ENCODE measurements at regions not wholly inside any gene's neighbourhood (a gene's known extent, or its start where the extent isn't known, plus 50 kb on each side); places are given as distances from the start of the nearest gene placed in this dataset.

DNA sequence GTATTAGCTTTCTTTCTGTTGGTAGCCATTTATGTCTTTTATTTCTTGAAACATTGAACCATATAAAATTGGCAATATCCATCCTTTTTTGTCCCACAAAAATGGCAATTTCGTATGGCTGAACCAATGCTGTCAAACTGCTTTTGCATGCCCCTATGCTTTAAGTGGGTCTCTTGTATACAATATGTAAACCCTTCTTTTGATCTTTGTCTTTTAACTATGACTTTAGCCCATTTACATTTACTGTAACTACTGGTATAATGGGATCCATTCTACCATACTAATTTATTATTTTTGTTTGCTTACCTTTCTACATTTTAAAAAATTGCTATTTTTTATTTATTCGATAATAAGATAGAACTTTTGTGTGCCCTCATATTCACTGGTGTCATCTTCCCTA, 93.4 kb downstream of the TENT4A start:
- no peak overlapping the region for H3K27ac Mint-ChIP-seq
- no peaks in the 10 kb centered on the region for H3K36me3 Mint-ChIP-seq (ENCODE audit: insufficient read depth in 2 of 2)
- DNase-seq (no peak), ATAC-seq (replicated peaks in 1 of 2) (no peak)
- peaks cover 3 to 4% of the 10 kb centered on the region in 2 donors for H3K9me3 Mint-ChIP-seq
- peaks cover 23% of the 10 kb centered on the region for H3K27me3 Mint-ChIP-seq (ENCODE audit: low read depth)
- H3K4me1 Mint-ChIP-seq (ENCODE audit: low read depth) = no peaks in the 10 kb centered on the region
- H3K4me3 Mint-ChIP-seq = no peak overlapping the region

DNA sequence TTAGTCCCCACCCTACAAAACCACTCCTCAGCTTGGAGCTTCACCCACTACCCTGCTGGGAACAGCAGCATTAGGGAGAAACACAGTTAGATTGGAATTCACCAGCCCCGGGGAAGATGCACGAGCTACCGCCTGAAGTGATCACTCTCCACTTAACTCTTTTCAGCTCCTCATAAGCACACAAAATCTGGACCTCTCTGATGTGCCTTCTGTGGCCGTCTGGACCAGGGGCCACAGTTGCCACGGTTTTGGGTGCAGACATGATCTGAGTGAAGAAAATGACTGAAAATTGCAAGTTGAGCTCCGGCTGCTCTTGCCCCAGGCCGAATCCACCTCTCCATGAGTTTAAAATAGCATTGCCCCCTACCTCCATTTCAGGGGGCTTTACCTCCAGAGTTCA, 95.2 kb downstream of the TENT4A start:
- Mint-ChIP-seq H3K27me3 (ENCODE audit: low read depth) (peaks cover 12% of the 10 kb centered on the region), H3K4me1 (ENCODE audit: low read depth) (no peaks in the 10 kb centered on the region), H3K9me3 (peaks cover 3 to 4% of the 10 kb centered on the region in 2 donors), H3K36me3 (ENCODE audit: insufficient read depth in 2 of 2) (no peaks in the 10 kb centered on the region), H3K27ac (no peak overlapping the region), H3K4me3 (no peak overlapping the region)
- DNase-seq (no peak), ATAC-seq (replicated peaks in 1 of 2) (no peak)

DNA sequence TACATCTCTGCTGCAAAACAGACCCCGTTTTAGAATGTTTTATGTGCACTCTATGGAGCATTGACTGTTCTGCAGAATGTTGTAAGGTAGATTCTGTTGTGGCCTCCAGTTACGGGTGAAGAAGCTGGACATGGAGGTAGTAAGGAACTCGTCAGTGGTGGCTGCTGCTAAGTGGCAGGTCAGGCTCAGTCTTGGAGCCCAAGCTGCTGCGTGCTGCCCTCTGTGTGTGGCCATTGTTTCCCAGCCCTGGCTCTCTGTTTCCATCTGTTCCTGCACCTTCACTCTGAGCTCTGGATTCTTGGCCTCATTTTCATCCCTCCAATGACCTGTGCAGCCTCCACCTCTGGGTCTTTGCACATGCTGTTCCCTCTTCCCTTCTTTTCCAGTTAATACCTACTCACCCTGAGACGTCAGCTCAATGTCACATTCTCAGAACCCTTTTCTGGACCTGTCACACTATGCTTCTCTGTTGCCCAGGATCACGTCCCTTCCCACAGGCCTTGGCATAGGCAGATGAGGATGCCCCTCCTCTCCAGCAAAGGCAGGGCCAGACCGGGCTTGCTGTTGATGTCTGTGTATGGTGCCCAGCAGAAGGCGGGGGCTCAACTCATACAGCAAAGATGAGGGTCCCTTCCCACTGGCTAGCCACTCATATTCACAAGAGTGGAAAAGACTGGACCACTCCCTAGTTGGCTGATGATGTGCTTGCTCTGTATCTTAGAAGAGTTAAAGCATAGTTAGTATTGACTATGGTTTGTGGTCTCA, 97.6 kb downstream of the TENT4A start:
- DNase-seq (no peak), ATAC-seq (replicated peaks in 1 of 2) (no peak)
- Mint-ChIP-seq H3K36me3 (ENCODE audit: insufficient read depth in 2 of 2) (no peaks in the 10 kb centered on the region), H3K27ac (no peak overlapping the region), H3K9me3 (peaks cover 3 to 4% of the 10 kb centered on the region in 2 donors), H3K4me3 (no peak overlapping the region), H3K4me1 (ENCODE audit: low read depth) (no peaks in the 10 kb centered on the region), H3K27me3 (ENCODE audit: low read depth) (peaks cover under 1% of the 10 kb centered on the region)

DNA sequence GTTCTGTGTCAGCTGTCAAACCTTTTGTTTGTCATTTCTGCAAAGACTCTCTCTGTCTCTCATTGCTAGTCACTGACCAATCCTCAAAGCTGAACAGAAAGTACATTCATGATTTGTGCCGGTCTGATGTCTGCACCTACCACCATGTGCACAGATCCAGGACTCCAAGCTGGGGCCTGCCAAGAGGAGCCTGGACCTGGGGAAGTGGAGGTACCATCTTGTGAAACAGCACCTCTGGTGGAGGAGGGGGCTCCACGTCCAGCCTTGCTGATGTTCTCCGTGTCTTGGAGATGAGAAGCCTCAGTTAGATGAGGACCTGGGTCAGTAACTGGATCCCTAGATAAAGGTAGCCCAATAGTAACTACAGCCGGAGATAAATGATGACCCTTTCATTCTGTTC, 98.9 kb downstream of the TENT4A start:
- no peak overlapping the region for H3K4me3 Mint-ChIP-seq
- H3K36me3 Mint-ChIP-seq (ENCODE audit: insufficient read depth in 2 of 2) = no peaks in the 10 kb centered on the region
- DNase-seq (no peak), ATAC-seq (replicated peaks in 1 of 2) (no peak)
- H3K27ac Mint-ChIP-seq = no peak overlapping the region
- no peaks in the 10 kb centered on the region for H3K9me3 Mint-ChIP-seq
- no peaks in the 10 kb centered on the region for H3K27me3 Mint-ChIP-seq (ENCODE audit: low read depth)
- H3K4me1 Mint-ChIP-seq (ENCODE audit: low read depth) = no peaks in the 10 kb centered on the region

DNA sequence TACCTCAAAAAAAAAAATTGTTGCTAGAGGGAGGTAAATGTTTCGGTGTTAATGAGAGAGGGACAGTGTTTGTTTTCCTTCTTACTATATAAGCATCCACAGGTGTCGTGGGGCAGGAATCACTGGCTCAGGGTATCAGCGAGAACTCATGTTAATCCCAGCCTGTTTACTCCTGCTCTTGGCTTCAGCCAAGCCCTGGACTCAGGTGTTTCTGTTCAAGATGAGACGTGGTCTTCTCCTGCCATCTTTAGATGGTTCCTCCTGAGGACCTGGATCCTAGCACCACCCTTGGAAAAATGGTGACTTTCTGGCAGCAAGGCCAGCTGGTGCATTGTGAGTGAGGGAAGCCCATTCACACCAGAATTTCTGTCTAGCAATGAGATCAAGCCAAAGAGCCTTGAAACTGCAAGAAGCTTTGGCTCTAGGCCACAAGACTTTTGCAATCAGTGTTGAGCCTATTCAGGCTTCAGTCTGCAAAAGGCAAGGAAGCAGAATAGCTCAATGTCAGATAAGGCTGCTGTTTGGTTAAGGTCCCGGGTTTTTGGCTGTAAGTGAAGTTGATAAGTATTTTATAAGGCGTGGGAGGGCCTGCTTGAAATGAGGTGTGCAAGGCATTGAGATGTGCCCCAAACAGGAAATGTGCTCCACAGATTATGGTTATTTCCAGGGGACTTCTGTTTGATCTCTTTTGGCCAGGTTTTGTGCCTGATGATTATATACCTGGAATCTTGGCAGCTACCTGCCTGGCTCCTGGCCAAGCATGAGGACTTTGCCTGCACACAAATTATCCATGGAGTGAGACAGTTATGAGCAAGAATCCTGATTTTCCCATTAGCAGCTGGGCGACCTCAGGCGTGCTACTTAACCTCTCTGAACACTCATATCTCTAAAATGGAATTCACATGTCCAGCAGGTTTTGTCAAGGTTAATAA, 99.8 kb downstream of the TENT4A start:
- Mint-ChIP-seq H3K9me3 (no peaks in the 10 kb centered on the region), H3K27ac (no peak overlapping the region), H3K27me3 (ENCODE audit: low read depth) (peaks cover under 1% of the 10 kb centered on the region), H3K4me1 (ENCODE audit: low read depth) (no peaks in the 10 kb centered on the region), H3K4me3 (no peak overlapping the region), H3K36me3 (ENCODE audit: insufficient read depth in 2 of 2) (no peaks in the 10 kb centered on the region)
- DNase-seq = no peak
- ATAC-seq (replicated peaks in 1 of 2) = no peak

DNA sequence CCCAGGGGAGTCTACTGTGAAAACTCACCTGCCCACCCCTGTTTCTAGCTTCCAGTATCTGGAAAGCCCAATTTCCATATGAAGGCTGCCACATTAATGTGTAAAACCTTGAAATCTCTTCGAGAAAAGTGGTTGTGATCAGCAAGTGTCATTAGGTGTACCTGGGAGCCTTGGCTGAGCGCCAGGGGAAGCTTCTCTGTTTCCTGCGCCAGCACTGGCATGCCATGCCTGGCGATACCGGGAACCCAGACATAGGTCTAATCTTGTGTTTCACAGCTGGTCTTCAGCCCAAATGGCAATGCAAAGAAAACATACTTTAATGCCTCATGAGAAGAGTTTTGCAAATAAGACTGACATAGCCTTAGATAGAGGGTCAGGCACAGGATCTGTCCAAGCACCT, 101.6 kb downstream of the TENT4A start:
- no peak for ATAC-seq (replicated peaks in 1 of 2)

DNA sequence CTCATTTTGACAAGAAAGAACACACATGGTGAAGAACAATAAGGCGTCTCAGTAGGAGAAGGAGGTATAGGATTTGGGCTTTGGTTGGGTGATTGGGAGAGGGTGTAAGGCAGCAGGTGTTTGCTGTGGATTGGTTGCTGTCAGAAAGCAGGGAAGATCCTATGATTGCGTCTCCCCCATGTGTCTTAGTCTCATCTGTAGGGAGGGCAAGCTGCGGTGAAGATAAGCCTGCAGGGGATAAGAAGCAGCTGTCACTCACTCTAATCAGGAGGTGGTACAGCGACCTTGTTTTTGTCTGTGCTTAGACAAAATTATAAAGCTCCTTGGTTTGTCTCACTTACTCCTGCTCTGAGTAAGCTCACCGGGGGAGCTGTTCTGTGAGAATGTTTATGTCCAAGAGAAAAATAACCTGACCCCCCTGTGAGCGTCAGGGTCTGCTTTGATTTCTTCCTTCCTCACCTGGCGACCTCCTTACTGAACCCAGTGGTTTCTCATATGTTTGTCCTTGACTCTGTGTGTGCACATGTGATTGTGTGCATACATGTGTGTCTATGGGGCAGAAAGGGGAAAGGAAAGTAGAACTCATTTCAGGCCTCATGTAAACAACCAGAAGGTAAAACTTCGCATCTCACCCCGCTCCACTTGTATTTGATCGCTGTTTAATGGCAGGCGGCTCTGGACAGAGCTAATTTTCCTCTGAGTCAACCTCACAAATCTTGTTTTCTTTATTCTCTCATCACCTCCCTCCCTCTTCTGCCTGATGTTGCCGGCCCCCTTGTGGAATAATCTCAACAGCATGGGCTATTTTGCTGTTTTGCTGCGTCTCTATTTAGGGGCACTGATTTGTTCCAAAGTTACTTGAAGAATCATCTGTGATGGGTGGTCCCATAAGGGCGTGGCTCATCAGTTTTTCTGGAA, 105.6 kb downstream of the TENT4A start:
- peaks cover 36% of the 10 kb centered on the region for H3K27me3 Mint-ChIP-seq (ENCODE audit: low read depth)
- H3K4me1 Mint-ChIP-seq (ENCODE audit: low read depth) = no peaks in the 10 kb centered on the region
- peaks cover 7 to 8% of the 10 kb centered on the region in 2 donors for H3K36me3 Mint-ChIP-seq (ENCODE audit: insufficient read depth in 2 of 2)
- H3K4me3 Mint-ChIP-seq = no peak overlapping the region
- H3K9me3 Mint-ChIP-seq = peaks cover 2 to 3% of the 10 kb centered on the region in 2 donors
- DNase-seq (no peak), ATAC-seq (replicated peaks in 1 of 2) (no peak)
- H3K27ac Mint-ChIP-seq = no peak overlapping the region

More for the DNA sequence above, 101.6 kb downstream of the TENT4A start:
- Mint-ChIP-seq H3K36me3 (ENCODE audit: insufficient read depth in 2 of 2) (no peaks in the 10 kb centered on the region), H3K9me3 (no peaks in the 10 kb centered on the region), H3K27ac (no peak overlapping the region), H3K4me3 (no peak overlapping the region), H3K27me3 (ENCODE audit: low read depth) (peaks cover 16% of the 10 kb centered on the region), H3K4me1 (ENCODE audit: low read depth) (no peaks in the 10 kb centered on the region)
- no peak for DNase-seq

DNA sequence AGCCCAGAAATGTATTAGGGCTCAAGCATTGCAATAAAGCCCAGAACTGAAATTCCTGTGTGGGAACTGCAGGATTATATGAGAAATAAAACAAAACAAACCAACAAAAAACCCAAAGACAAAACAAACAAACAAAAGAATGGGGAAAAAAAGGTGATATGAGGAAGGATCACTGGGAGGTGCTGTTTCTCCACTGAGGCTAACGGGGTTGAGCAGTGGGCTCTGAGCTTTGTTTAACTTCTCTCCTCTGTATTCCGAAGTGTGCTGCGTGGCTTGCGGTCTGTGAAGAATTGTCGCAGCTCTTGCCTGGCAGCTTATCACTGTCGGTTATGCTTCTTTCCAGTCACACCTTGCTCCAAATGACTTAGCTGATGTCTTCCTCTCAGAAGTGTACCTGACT, 106.3 kb downstream of the TENT4A start:
- ATAC-seq (replicated peaks in 1 of 2) (no peak), DNase-seq (no peak)
- peaks cover 7 to 8% of the 10 kb centered on the region in 2 donors for H3K36me3 Mint-ChIP-seq (ENCODE audit: insufficient read depth in 2 of 2)
- no peaks in the 10 kb centered on the region for H3K4me1 Mint-ChIP-seq (ENCODE audit: low read depth)
- H3K27me3 Mint-ChIP-seq (ENCODE audit: low read depth) = peaks cover 36% of the 10 kb centered on the region
- H3K4me3 Mint-ChIP-seq = no peak overlapping the region
- peaks cover 2 to 3% of the 10 kb centered on the region in 2 donors for H3K9me3 Mint-ChIP-seq
- H3K27ac Mint-ChIP-seq = no peak overlapping the region

DNA sequence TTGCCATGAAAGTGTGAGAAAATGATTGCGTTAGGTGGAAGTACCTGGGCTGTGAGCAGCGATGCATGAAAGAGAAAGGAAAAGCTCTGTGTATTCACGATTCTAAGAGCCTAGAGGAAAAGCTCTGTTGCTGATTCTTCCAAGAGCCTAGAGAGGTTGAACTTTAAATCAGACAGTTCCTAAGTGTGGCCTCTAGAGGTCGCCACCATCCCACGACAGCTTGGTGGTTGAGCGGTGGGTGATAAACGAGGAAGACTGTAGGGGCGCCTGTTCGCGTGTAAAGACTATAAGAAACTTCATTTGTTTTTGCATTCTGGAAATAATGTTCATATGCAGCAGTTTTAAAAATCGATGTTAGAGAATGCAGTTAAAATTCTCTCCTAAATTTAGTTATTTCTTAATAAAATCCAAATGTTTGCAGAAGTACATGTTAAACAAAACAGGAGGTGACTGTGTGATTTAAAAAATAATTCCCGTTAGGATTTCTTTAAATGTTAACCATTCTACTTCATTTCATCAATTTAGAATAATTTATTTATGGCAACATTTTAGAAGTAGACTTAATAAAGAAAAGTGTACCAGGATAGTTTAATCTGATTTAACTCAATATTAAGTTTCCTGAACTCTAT, 107.7 kb downstream of the TENT4A start:
- no peak overlapping the region for H3K4me3 Mint-ChIP-seq
- H3K27ac Mint-ChIP-seq = no peak overlapping the region
- peaks cover 8 to 10% of the 10 kb centered on the region in 2 donors for H3K36me3 Mint-ChIP-seq (ENCODE audit: insufficient read depth in 2 of 2)
- no peaks in the 10 kb centered on the region for H3K4me1 Mint-ChIP-seq (ENCODE audit: low read depth)
- peaks cover 41% of the 10 kb centered on the region for H3K27me3 Mint-ChIP-seq (ENCODE audit: low read depth)
- peak; percentile 73 for ATAC-seq (replicated peaks in 1 of 2)
- peaks cover 2 to 3% of the 10 kb centered on the region in 2 donors for H3K9me3 Mint-ChIP-seq
- peak; percentile 61 to 69 for DNase-seq

DNA sequence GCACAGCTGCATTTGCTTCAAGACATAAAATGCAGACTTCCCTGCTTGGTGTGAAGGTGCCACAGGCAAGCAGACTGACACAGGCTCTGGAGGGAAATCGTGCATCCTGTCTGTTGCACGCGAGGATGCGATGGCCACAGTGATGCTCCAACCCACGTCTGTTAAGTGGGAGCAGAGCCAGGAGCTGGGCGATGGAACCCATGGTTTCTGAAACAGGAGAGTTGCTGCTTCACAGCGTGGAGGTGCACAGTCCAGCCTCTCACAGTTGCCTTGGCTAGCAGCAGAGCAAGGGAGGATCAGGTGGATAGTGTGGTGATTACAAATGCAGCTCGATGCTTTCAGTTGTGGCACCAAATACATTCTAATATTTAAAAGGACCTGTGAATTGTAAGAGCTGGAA, 108.8 kb downstream of the TENT4A start:
- H3K27me3 Mint-ChIP-seq (ENCODE audit: low read depth) = peaks cover 41% of the 10 kb centered on the region
- ATAC-seq (replicated peaks in 1 of 2) (no peak), DNase-seq (no peak)
- peaks cover 8 to 10% of the 10 kb centered on the region in 2 donors for H3K36me3 Mint-ChIP-seq (ENCODE audit: insufficient read depth in 2 of 2)
- no peak overlapping the region for H3K27ac Mint-ChIP-seq
- H3K4me3 Mint-ChIP-seq = no peak overlapping the region
- H3K4me1 Mint-ChIP-seq (ENCODE audit: low read depth) = peaks cover 1% of the 10 kb centered on the region
- H3K9me3 Mint-ChIP-seq = peaks cover 2 to 3% of the 10 kb centered on the region in 2 donors

DNA sequence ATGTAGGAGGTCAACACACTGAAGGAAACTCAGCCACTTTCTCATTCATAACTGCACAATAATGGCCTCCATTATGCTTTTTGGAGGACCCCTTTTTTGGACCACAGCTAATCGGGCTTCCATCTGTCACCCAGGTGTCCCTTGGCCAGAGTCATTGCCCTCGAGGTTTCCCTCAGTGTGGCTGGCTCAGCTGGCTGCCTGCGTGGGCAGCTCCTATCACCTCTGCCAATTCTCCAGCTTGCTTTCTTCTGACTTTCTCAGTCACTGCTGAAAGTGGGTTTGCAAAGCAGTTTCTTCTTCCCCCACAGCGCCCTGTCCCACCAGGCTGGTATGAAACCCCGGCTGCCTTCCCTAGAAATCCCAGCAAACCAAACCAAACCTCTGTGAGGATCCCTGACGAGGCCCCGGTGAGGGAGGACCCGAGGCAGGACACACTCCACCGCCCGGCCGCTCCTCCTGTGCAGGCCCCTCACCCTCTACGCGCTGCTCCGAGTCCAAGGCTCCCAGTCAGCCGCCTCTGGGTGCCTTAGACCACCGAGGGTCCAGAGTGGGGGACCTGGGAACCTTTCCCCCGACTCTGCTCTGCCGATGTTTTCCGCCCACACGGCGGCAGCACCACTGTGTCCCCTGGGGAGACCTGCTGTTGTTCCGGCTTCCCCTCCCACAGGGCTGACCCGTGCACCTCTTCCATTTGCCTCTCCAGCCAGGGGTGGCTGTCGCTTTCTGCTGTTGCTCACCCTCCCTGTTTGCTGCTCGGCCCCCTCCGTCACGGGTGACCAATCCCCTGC, 109.5 kb downstream of the TENT4A start:
- Mint-ChIP-seq H3K27ac (no peak overlapping the region), H3K4me3 (no peak overlapping the region), H3K4me1 (ENCODE audit: low read depth) (peaks cover 8% of the 10 kb centered on the region), H3K36me3 (ENCODE audit: insufficient read depth in 2 of 2) (peaks cover 8 to 10% of the 10 kb centered on the region in 2 donors), H3K27me3 (ENCODE audit: low read depth) (peaks cover 41% of the 10 kb centered on the region), H3K9me3 (peaks cover 2 to 3% of the 10 kb centered on the region in 2 donors)
- DNase-seq (no peak), ATAC-seq (replicated peaks in 1 of 2) (no peak)

DNA sequence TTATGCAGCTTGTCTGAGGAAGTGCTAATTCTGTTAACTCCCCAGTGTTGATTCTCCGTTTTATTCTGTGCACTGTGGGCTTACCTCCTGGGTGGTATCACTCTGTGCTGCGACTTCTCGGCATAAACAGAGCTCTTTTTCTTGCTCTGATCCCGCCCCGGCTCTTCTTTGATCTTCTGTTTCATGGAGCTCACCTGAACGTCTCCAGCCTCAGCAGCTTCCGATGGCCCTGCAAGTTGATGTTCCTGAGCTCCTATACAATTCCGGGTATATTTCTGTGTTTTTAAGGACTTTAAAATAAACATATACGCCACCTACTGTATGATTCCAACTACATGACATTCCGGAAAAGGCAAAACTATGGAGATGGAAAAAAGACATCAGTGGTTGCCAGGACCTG, 110.8 kb downstream of the TENT4A start:
- H3K9me3 Mint-ChIP-seq = peaks cover 2 to 3% of the 10 kb centered on the region in 2 donors
- ATAC-seq (replicated peaks in 1 of 2) (no peak), DNase-seq (no peak)
- peaks cover 34% of the 10 kb centered on the region for H3K27me3 Mint-ChIP-seq (ENCODE audit: low read depth)
- H3K27ac Mint-ChIP-seq = no peak overlapping the region
- peaks cover 20% of the 10 kb centered on the region for H3K4me1 Mint-ChIP-seq (ENCODE audit: low read depth)
- no peak overlapping the region for H3K4me3 Mint-ChIP-seq
- peaks cover 8 to 10% of the 10 kb centered on the region in 2 donors for H3K36me3 Mint-ChIP-seq (ENCODE audit: insufficient read depth in 2 of 2)
